ENCODE measurements at regions not wholly inside any gene's neighbourhood (a gene's known extent, or its start where the extent isn't known, plus 50 kb on each side); places are given as distances from the start of the nearest gene placed in this dataset.
A peak's percentile ranks its signal among the peaks of the same experiment; 100 is the strongest.

DNA sequence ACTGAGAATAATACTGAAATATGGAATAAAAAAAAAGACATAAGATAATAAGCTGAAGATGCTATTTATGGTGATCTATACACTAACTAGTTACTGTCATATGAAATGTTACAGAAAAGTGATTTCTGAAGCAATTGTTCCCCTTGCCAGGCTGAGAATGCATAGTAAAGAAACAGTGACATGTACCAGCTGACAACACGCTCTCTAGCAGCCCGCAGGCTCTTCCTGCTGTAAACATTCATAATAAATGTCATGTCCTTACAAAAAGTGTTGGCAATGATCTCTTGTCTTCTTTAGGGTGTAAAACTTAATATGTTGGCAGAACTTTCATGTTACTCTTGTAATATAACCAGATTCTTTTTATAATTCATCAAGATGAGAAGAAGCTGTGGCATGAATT is 1171.3 kb downstream of the DSC3 start:
- TF ChIP-seq, protein P1, sequence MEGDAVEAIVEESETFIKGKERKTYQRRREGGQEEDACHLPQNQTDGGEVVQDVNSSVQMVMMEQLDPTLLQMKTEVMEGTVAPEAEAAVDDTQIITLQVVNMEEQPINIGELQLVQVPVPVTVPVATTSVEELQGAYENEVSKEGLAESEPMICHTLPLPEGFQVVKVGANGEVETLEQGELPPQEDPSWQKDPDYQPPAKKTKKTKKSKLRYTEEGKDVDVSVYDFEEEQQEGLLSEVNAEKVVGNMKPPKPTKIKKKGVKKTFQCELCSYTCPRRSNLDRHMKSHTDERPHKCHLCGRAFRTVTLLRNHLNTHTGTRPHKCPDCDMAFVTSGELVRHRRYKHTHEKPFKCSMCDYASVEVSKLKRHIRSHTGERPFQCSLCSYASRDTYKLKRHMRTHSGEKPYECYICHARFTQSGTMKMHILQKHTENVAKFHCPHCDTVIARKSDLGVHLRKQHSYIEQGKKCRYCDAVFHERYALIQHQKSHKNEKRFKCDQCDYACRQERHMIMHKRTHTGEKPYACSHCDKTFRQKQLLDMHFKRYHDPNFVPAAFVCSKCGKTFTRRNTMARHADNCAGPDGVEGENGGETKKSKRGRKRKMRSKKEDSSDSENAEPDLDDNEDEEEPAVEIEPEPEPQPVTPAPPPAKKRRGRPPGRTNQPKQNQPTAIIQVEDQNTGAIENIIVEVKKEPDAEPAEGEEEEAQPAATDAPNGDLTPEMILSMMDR (IDR thresholded peaks at IDR 0.05; ENCODE audit: borderline replicate concordance, extremely low read depth, insufficient read depth) = no peak
- FAIRE-seq (no peak), DNase-seq (peak in 1 of 5 donors; percentile 7)
- no peaks in the 10 kb centered on the region for H3K36me3 ChIP-seq (ENCODE audit: control insufficient read depth in 2 of 3, insufficient read depth in 3 of 3, low read length in 3 of 3)
- no peak overlapping the region for H3K4me3 ChIP-seq (ENCODE audit: low read length in 3 of 3)
- intact Hi-C loops (cut with DNase I) = no loop called here
- H3K9ac ChIP-seq (ENCODE audit: low read length in 3 of 3) = no peak overlapping the region
- H3K4me1 ChIP-seq (ENCODE audit: control insufficient read depth in 2 of 3, insufficient read depth in 2 of 3, low read depth in 1 of 3, low read length in 3 of 3) = no peaks in the 10 kb centered on the region
- no peak overlapping the region for H3K27ac ChIP-seq (ENCODE audit: low read depth in 2 of 2, low read length in 2 of 2)
- no peaks in the 10 kb centered on the region for H3K27me3 ChIP-seq (ENCODE audit: control insufficient read depth, insufficient read depth, low read length)
- no peaks in the 10 kb centered on the region for H3K9me3 ChIP-seq (ENCODE audit: control insufficient read depth in 2 of 3, insufficient read depth in 1 of 3, low read length in 3 of 3)

DNA sequence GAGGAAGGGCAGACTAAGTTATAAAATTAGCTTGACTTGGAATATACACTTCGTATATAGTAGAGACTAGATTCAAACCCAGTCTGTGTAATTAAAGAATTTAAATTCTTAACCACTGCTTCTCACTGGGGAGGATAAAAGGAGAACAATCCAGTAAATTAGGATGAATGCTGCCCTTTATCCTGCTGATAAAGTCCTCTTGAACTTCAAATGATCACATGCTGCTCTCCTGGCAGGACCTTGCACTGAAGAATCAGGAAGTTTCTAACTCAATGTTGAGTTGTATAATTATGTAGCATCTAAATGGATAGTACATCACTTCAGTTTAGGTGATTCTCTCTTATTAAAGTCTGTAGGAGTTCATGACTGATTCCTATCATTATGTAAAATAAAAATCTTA is 1179.7 kb downstream of the DSC3 start:
- TF ChIP-seq, protein P1 (IDR thresholded peaks at IDR 0.05; ENCODE audit: borderline replicate concordance, extremely low read depth, insufficient read depth) = no peak
- Histone ChIP-seq H3K4me1 (ENCODE audit: control insufficient read depth in 2 of 3, insufficient read depth in 2 of 3, low read depth in 1 of 3, low read length in 3 of 3) (no peaks in the 10 kb centered on the region), H3K36me3 (ENCODE audit: control insufficient read depth in 2 of 3, insufficient read depth in 3 of 3, low read length in 3 of 3) (no peaks in the 10 kb centered on the region), H3K9me3 (ENCODE audit: control insufficient read depth in 2 of 3, insufficient read depth in 1 of 3, low read length in 3 of 3) (no peaks in the 10 kb centered on the region), H3K9ac (ENCODE audit: low read length in 3 of 3) (no peak overlapping the region), H3K27me3 (ENCODE audit: control insufficient read depth, insufficient read depth, low read length) (no peaks in the 10 kb centered on the region), H3K4me3 (ENCODE audit: low read length in 3 of 3) (no peak overlapping the region), H3K27ac (ENCODE audit: low read depth in 2 of 2, low read length in 2 of 2) (no peak overlapping the region)
- intact Hi-C loops (cut with DNase I) = no loop called here
- FAIRE-seq (no peak), DNase-seq (no peak)

DNA sequence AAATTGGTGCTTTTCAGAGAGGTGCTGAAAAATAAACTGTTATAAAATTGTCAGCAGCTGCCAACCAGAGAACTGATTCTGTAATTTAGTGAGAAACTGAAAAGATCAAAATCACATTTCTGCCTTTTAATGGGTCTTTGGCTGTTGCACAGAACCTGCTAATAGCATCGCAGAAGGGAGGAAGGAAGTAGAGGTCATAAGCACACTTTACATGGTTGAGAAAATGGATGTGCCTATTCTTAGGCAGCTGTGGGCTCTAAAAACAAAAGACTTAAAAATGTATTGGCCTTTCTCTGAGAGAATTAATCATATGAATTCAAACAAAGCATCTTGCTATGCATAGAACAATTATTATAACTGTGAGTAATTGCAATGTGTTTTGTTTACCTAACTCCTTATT is 1186.9 kb downstream of the DSC3 start:
- TF ChIP-seq, protein P1 (IDR thresholded peaks at IDR 0.05; ENCODE audit: borderline replicate concordance, extremely low read depth, insufficient read depth) = no peak
- no peak overlapping the region for H3K9ac ChIP-seq (ENCODE audit: low read length in 3 of 3)
- DNase-seq (peak in 1 of 5 donors; percentile 2), FAIRE-seq (no peak)
- H3K4me1 ChIP-seq (ENCODE audit: control insufficient read depth in 2 of 3, insufficient read depth in 2 of 3, low read depth in 1 of 3, low read length in 3 of 3) = no peaks in the 10 kb centered on the region
- no peak overlapping the region for H3K4me3 ChIP-seq (ENCODE audit: low read length in 3 of 3)
- no peaks in the 10 kb centered on the region for H3K27me3 ChIP-seq (ENCODE audit: control insufficient read depth, insufficient read depth, low read length)
- H3K27ac ChIP-seq (ENCODE audit: low read depth in 2 of 2, low read length in 2 of 2) = no peak overlapping the region
- intact Hi-C loops (cut with DNase I) = no loop called here
- no peaks in the 10 kb centered on the region for H3K9me3 ChIP-seq (ENCODE audit: control insufficient read depth in 2 of 3, insufficient read depth in 1 of 3, low read length in 3 of 3)
- no peaks in the 10 kb centered on the region for H3K36me3 ChIP-seq (ENCODE audit: control insufficient read depth in 2 of 3, insufficient read depth in 3 of 3, low read length in 3 of 3)

DNA sequence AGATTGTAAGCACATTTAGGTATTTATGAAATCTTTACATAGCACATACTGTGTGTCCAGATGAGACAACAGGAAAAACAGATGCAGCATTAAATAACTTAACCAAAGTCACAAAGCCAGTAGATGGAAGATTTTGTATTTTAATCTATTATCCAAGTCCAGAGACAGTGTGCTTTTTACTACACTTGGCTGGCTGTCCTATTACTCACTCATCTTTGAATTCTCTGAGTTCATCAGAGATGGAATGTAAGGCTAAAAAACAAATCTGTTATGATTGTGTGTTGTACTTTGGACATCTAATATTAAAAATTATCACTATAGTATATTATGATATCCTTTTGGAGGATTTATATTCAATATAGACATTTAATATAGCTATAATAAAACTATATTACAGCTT is 1189.4 kb downstream of the DSC3 start:
- no peak overlapping the region for H3K27ac ChIP-seq (ENCODE audit: low read depth in 2 of 2, low read length in 2 of 2)
- H3K27me3 ChIP-seq (ENCODE audit: control insufficient read depth, insufficient read depth, low read length) = no peaks in the 10 kb centered on the region
- no peaks in the 10 kb centered on the region for H3K4me1 ChIP-seq (ENCODE audit: control insufficient read depth in 2 of 3, insufficient read depth in 2 of 3, low read depth in 1 of 3, low read length in 3 of 3)
- H3K4me3 ChIP-seq (ENCODE audit: low read length in 3 of 3) = no peak overlapping the region
- H3K9ac ChIP-seq (ENCODE audit: low read length in 3 of 3) = no peak overlapping the region
- FAIRE-seq (no peak), DNase-seq (no peak)
- TF ChIP-seq, protein P1 (IDR thresholded peaks at IDR 0.05; ENCODE audit: borderline replicate concordance, extremely low read depth, insufficient read depth) = no peak
- H3K9me3 ChIP-seq (ENCODE audit: control insufficient read depth in 2 of 3, insufficient read depth in 1 of 3, low read length in 3 of 3) = no peaks in the 10 kb centered on the region
- intact Hi-C loops (cut with DNase I) = no loop called here
- H3K36me3 ChIP-seq (ENCODE audit: control insufficient read depth in 2 of 3, insufficient read depth in 3 of 3, low read length in 3 of 3) = no peaks in the 10 kb centered on the region
